NCI-H526 (cell line): ENCODE measurements at regions not wholly inside any gene's neighbourhood (a gene's known extent, or its start where the extent isn't known, plus 50 kb on each side); places are given as distances from the start of the nearest gene placed in this dataset.

ENCODE experiments used
- DNase-seq, 2 experiments: peaks; one replicate each; lab custom pipeline; 2025; lab: John Stamatoyannopoulos, UW

DNA sequence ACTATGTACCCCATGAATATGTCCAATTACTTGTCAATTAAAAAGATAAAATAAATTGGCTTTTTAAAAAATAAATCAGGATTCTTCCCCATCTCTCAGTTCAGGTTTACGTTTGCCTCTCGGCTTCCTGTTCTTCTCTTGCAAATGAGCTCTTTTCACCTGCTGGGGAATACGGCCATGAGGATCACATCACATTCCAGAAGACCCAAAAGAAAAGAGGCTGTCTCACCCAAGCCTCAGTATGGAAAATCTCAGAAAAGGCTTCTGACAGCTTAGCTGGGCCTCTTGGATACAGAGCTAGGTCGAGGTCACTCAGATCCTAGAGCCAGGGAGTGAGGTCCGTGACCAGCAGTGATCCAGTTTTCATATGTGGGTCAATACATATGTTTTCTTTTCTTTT lies 171.2 kb upstream of the SDK2 start:
- DNase-seq: no peak

- no peak for DNase-seq
Measured at GRCh38 chr17:73819440-73820395, 175.5 kb upstream of the SDK2 start.

DNA sequence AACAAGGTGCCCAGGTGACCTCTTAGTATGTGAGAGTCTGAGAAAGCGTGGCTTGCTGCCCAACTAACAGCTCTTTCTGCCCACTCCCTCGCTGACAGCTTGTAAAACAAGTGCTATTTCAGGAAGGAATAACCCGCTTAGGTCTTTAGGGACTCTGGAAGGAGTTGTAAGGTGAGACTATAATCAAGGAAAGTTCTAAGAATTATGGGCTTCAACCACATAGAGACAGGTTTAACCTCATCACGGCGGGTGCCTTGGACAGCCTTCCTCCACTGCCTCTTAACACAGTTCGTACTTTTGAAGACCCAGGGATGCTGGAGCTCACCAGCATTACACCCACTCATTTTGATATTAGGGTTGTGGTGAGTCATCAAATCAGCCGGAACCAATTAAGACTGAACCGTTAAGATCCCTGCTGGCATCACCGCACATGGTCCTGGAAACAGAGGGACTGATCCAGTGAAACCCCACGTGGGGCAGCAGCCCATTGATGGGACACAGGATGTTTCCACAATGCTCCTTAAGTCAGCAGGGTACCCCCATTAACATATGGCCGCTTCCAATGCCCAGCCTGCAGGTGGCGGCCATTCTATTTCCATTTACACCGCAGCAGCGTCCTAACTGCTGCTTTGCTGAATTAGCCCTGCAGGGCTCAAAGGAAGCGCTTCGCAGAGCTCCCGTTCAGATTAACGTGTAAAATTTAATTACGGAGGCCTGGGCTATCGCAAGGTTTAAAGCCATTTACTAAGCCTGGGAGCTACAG lies 176.6 kb upstream of the SDK2 start:
- peak; percentile 20 to 24 for DNase-seq

DNA sequence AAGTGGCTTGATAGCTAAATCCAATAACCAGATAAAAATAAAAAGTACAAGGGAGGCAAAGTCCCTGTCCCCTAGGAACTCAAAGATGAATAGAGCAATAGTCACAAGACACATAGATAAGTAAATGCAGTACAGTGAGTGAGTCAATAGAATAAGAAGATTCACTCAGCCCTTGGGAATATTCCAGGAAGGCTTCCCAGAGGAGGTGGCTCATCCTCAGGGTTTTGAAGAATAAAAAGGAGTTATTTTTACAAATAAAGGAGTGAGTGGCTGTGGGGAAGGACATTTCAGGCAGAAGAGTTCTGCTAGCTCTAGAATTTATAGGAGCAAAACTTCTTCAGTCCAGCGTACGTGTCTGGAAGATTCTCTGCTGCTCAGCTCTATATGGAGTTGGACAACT lies 177.4 kb upstream of the SDK2 start:
- DNase-seq: no peak

GRCh38 chr17:73822371-73822770 lies 178.1 kb upstream of the SDK2 start:
- DNase-seq: no peak

DNA sequence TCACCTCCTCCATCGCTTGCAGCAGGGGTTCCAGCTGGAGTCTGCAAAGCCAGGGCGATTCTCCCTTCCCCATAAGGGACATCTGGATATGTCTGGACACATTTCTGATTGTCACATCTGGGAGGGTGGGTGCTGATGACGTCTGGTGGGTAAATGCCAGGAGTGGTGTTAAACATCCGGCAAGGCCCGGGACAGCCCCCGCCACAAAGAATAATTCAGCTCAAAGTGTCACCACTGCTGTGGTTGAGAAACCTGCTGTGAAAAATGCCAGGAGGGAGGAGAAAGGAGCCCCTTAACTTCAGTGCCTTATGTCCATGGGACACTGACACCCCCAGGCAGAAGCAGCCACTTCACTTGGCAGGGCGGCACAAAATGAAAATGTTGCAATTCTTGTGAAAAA lies 179.4 kb upstream of the SDK2 start:
- DNase-seq: no peak

DNA sequence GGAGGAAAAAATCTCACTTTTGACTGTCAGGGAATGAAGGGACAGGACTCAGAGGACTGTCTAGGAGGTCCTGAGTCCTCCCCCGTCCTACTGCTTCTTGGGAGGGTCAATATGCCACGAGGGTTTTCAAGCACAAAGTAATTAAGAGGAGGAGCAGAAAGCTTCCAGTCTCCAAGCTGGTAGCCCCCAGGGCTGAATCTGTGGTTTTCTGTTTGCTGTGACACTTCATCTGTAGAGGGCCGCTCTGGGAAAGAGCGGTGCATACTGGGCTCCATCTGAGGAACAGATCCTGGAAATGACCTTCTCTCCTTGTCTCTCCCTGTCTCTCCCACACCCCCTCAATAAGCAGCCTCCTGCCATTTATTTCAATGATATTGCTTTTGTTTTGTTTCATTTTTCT lies 180.1 kb upstream of the SDK2 start:
- DNase-seq: no peak

- DNase-seq: no peak
Measured at GRCh38 chr17:73826181-73826871, 182.1 kb upstream of the SDK2 start.

DNA sequence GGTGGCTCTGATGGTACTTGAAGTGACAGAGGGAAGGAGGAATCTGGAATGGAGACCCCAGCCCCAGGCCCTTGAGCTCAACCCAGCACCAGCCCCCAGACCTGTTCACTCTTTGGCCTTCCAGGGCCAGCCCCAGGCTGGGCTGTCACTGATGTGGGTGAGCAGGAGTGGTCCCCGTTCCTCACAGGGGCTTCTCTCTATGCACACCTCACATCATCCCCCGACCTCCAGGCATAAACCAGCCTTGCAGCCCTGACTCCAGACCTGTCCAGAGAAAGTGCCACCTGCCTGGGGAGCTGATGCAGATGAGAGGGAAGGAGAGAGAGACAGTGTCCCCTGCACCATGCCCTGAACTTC lies 182.6 kb upstream of the SDK2 start:
- no peak for DNase-seq

- no peak for DNase-seq
Measured at GRCh38 chr17:73827627-73828291, 183.5 kb upstream of the SDK2 start.

GRCh38 chr17:73829676-73830280 lies 185.5 kb upstream of the SDK2 start:
- no peak for DNase-seq

DNA sequence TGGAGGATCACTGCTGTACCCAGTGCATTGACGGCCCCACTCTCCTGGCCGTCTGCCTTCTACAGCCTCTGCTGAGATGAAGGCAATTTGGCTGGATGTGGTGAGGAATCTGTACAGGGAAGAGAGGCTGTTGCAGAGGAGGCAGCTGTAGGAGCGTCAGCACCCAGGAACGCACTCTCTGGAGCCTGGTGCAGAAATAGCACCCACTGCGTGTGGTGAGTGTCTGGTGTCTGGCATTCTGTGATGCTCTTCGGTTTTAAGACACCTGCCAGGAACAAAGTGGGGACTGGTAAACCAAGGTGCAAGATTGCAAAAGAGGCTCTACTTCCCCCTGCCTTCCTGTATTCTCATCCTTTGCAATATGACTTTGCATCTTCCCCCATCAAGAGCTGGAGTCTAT lies 187.5 kb upstream of the SDK2 start:
- no peak for DNase-seq

DNA sequence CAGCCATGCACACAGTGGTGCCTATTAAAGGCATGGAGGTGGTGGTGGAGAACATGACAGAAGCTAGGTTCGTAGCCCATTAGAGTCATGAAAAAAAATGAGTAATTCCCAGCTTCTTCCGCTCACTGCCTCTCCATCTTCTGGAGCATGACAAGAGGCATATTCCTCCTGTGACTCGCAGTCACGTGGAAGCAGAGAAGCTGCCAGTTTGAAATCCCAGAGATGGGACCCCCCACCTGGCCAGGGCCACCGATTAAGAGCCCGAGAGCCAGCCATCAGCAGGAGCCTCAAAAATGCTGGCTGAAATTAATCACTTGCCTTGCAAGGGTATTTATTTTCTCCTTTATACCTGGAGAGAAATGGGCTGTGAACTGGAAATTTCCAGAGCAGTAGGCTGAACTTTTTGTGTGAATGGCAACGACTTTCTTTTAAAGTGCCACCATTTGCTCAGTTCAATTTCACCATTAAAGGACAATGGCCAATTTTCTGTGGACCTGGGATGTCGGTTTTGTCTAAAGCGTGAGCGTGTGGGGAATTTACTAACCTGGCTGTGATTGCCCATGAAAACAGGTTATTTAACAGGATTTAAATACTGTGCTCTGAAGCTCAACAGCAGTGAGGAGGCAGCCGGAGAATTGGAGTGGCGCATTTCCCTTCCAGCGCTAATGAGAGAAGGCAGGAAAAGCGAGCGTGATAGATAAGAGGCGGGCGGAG lies 189.7 kb upstream of the SDK2 start:
- no peak for DNase-seq

- no peak for DNase-seq
Measured at GRCh38 chr17:73834684-73835343, 190.6 kb upstream of the SDK2 start.

DNA sequence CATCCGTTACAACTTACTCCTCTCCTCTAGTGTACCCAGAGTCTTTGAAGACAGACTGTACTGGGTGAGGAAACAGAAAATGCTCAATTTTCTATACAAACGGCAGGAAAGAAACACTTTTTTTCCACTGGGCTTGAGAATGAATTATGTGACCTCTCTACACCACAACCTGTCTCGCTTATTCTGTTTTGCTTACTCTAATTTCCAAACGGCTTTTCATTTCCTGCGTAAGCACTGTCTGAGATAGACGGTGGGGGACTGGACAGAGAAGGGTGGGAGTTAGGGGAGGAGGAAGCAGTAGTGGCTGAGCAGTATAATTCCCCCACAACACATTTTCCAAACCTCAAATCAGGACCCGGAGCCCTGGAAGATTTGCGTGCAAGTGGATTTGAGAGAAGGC lies 191.4 kb upstream of the SDK2 start:
- DNase-seq: no peak

- DNase-seq: no peak
Measured at GRCh38 chr17:73838815-73839214, 194.6 kb upstream of the SDK2 start.

- DNase-seq: no peak
Measured at GRCh38 chr17:73840829-73841228, 196.6 kb upstream of the SDK2 start.

DNA sequence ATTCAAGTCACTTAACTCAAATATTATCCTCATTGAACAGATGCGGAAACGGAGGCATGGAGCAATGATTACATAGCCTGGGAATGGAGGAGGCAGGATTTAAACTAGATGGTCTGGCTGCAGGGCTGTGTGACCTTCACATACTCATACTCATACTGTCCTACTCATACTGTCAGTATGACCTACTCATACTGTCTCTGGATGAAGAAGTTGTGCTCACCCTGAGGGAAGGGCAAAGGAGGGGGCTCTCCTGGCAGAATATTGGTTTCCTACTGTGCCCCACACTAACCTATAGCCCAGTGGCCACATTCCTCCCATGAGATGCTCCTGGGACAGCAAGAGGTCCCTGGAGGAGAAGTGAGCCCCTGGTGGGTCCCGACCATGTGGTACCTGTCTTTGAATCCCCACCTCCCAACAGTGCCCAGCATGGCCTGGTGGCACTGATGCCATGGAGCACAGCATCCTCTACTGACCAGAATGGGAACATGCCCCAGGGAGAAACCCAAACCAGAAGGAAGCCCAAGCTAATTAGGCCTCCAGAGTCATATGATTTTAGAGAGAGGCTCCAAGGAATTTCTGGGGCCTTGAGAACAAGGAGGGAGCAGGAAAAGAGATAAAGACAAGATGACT lies 197.3 kb upstream of the SDK2 start:
- DNase-seq: peak; percentile 62 to 82

GRCh38 chr17:73847952-73848351 lies 203.7 kb upstream of the SDK2 start:
- no peak for DNase-seq

- DNase-seq: no peak
Measured at GRCh38 chr17:73850426-73850825, 206.2 kb upstream of the SDK2 start.
